CD4-positive, alpha-beta T cell (primary cell): ENCODE measurements at regions not wholly inside any gene's neighbourhood (a gene's known extent, or its start where the extent isn't known, plus 50 kb on each side); places are given as distances from the start of the nearest gene placed in this dataset.

Experiments
- ATAC-seq: fragments of 200-7000 bp; cut with Tn5 transposase; one replicate; pipeline ENCODE4 v1.10.0; 2022; ENCODE audit warnings: mild to moderate bottlenecking; ENCODE audit not compliant: poor library complexity
- CTCF ChIA-PET: fragments of 350-600 bp; sonication (Branson Sonifier 250); formaldehyde crosslinking; loops from one replicate; lab custom pipeline; 2021; ENCODE audit warnings: antibody characterized with exemption, inconsistent platforms; lab: Charles Lee
- POLR2A ChIA-PET: fragments of 350-600 bp; sonication (Branson Sonifier 250); formaldehyde crosslinking; loops from one replicate; lab custom pipeline; 2021; ENCODE audit warnings: antibody characterized with exemption, inconsistent platforms; lab: Charles Lee
- DNase-seq, 14 experiments: peaks; one replicate each; pipeline ENCODE4 v3.0.0-alpha.2; 2013 to 2020; ENCODE audit warnings: mixed read lengths in 2 of 14
- H3K27ac ChIP-seq, 2 donors: one replicate each; pipeline versions ENCODE4 v1.5.1 to v1.7.0; 2013; ENCODE audit warnings: low read length in 2 of 2, low read depth in 1 of 2, mild to moderate bottlenecking in 1 of 2
- H3K27me3 ChIP-seq, 2 experiments: 1 replicate in 1 of 2; 2 replicates in 1 of 2; pipeline versions ENCODE4 v1.6.1 to v1.7.0; 2013; ENCODE audit warnings: low read length in 2 of 2, control low read depth in 1 of 2, mild to moderate bottlenecking in 1 of 2, moderate library complexity in 1 of 2; ENCODE audit not compliant: insufficient read depth in 2 of 2, control insufficient read depth in 1 of 2
- H3K36me3 ChIP-seq: one replicate; pipeline ENCODE4 v1.6.1; 2013; ENCODE audit warnings: low read length, control low read depth; ENCODE audit not compliant: insufficient read depth
- H3K4me1 ChIP-seq: one replicate; pipeline ENCODE4 v1.6.1; 2013; ENCODE audit warnings: low read length, control low read depth; ENCODE audit not compliant: insufficient read depth
- H3K4me3 ChIP-seq: one replicate; pipeline ENCODE4 v1.5.1; 2013; ENCODE audit warnings: mild to moderate bottlenecking, low read length, moderate library complexity
- H3K9me3 ChIP-seq, 2 experiments: 1 replicate in 1 of 2; 2 replicates in 1 of 2; pipeline versions ENCODE4 v1.6.1 to v1.7.0; 2013; ENCODE audit warnings: low read length in 2 of 2, mild to moderate bottlenecking in 2 of 2, control low read depth in 1 of 2, moderate library complexity in 1 of 2; ENCODE audit not compliant: control insufficient read depth in 1 of 2, insufficient read depth in 1 of 2
- H3K27ac Mint-ChIP-seq: one replicate; pipeline ENCODE4 v1.8.0; 2020; ENCODE audit warnings: mixed read lengths
- H3K27me3 Mint-ChIP-seq: one replicate; pipeline ENCODE4 v1.8.0; 2021; ENCODE audit warnings: mixed read lengths
- H3K36me3 Mint-ChIP-seq: one replicate; pipeline ENCODE4 v1.8.0; 2021; ENCODE audit warnings: low read depth, mixed read lengths
- H3K4me1 Mint-ChIP-seq: one replicate; pipeline ENCODE4 v1.8.0; 2021; ENCODE audit warnings: low read depth, mixed read lengths
- H3K4me3 Mint-ChIP-seq: one replicate; pipeline ENCODE4 v1.8.0; 2020; ENCODE audit warnings: mild to moderate bottlenecking, mixed read lengths
- H3K9me3 Mint-ChIP-seq: one replicate; pipeline ENCODE4 v1.8.0; 2020; ENCODE audit warnings: mixed read lengths
- intact Hi-C, 2 experiments: fragments of 100-400 bp; cut with DNase I in 1 of 2; cut with micrococcal nuclease in 1 of 2; formaldehyde crosslinking; loops; one replicate each; pipeline versions ENCODE4 v1.15.1 to v1.9.0; 2023 to 2025; cut with DNase I, micrococcal nuclease
- TF ChIP-seq, protein P1 (sequence below): fragments of 200-600 bp; IDR thresholded peaks from one replicate; pipeline ENCODE4 v1.8.0; 2022; ENCODE audit warnings: antibody characterized with exemption, mild to moderate bottlenecking

GRCh38 chr19:27752530-27753184, 1460.3 kb downstream of the UQCRFS1 start:
- Histone ChIP-seq H3K36me3 (no peaks in the 10 kb centered on the region), H3K27me3 (no peaks in the 10 kb centered on the region), H3K27ac (no peak overlapping the region), H3K4me3 (no peak overlapping the region), H3K9me3 (no peaks in the 10 kb centered on the region), H3K4me1 (no peaks in the 10 kb centered on the region)
- no peak overlapping the region for H3K4me3 Mint-ChIP-seq
- intact Hi-C loops, result no loop called here
- ChIA-PET CTCF (no interaction called here), POLR2A (no interaction called here)
- H3K4me1 Mint-ChIP-seq, result no peaks in the 10 kb centered on the region
- peaks cover 31% of the 10 kb centered on the region for H3K9me3 Mint-ChIP-seq
- ATAC-seq (no peak), DNase-seq (no peak)
- TF ChIP-seq, protein P1, sequence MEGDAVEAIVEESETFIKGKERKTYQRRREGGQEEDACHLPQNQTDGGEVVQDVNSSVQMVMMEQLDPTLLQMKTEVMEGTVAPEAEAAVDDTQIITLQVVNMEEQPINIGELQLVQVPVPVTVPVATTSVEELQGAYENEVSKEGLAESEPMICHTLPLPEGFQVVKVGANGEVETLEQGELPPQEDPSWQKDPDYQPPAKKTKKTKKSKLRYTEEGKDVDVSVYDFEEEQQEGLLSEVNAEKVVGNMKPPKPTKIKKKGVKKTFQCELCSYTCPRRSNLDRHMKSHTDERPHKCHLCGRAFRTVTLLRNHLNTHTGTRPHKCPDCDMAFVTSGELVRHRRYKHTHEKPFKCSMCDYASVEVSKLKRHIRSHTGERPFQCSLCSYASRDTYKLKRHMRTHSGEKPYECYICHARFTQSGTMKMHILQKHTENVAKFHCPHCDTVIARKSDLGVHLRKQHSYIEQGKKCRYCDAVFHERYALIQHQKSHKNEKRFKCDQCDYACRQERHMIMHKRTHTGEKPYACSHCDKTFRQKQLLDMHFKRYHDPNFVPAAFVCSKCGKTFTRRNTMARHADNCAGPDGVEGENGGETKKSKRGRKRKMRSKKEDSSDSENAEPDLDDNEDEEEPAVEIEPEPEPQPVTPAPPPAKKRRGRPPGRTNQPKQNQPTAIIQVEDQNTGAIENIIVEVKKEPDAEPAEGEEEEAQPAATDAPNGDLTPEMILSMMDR, result no peak
- H3K27ac Mint-ChIP-seq, result no peak overlapping the region
- no peaks in the 10 kb centered on the region for H3K27me3 Mint-ChIP-seq
- peaks cover 25% of the 10 kb centered on the region for H3K36me3 Mint-ChIP-seq

DNA sequence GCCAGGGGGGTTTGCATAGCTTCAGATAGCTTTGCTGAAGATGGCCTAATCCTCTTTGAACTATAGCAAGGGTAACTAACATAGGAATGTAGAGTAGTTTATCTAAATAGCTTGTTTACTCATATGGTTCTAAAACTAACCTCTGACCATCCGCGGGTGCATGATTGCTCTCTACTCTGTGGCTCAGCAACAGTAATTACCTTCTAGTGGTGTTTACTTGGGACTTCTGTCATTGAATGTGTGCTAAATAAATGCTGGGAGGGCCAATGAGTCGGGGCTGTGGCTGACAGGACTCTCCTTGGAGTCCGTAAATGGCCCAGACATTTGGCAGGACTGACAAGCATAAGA, 1461.9 kb downstream of the UQCRFS1 start:
- TF ChIP-seq, protein P1, result no peak
- CTCF ChIA-PET, result no interaction called here
- H3K27ac ChIP-seq, result no peak overlapping the region
- no peaks in the 10 kb centered on the region for H3K27me3 ChIP-seq
- Mint-ChIP-seq H3K27me3 (no peaks in the 10 kb centered on the region), H3K4me1 (no peaks in the 10 kb centered on the region), H3K4me3 (no peak overlapping the region), H3K27ac (no peak overlapping the region), H3K9me3 (peaks cover 24% of the 10 kb centered on the region), H3K36me3 (peaks cover 25% of the 10 kb centered on the region)
- H3K36me3 ChIP-seq, result no peaks in the 10 kb centered on the region
- no peak for DNase-seq
- no peaks in the 10 kb centered on the region for H3K4me1 ChIP-seq
- intact Hi-C loops, result no loop called here
- POLR2A ChIA-PET, result no interaction called here
- no peak for ATAC-seq
- no peak overlapping the region for H3K4me3 ChIP-seq
- H3K9me3 ChIP-seq, result peaks cover 0 to 9% of the 10 kb centered on the region in 2 experiments

GRCh38 chr19:27750391-27751043, 1462.4 kb downstream of the UQCRFS1 start:
- Histone ChIP-seq H3K36me3 (no peaks in the 10 kb centered on the region), H3K4me1 (no peaks in the 10 kb centered on the region), H3K4me3 (no peak overlapping the region), H3K27me3 (no peaks in the 10 kb centered on the region), H3K27ac (no peak overlapping the region), H3K9me3 (peaks cover 0 to 9% of the 10 kb centered on the region in 2 experiments)
- ATAC-seq, result no peak
- Mint-ChIP-seq H3K4me3 (no peak overlapping the region), H3K27me3 (no peaks in the 10 kb centered on the region), H3K9me3 (peaks cover 23% of the 10 kb centered on the region), H3K27ac (no peak overlapping the region), H3K36me3 (peaks cover 26% of the 10 kb centered on the region), H3K4me1 (no peaks in the 10 kb centered on the region)
- intact Hi-C loops, result no loop called here
- TF ChIP-seq, protein P1, result no peak
- no peak for DNase-seq
- ChIA-PET CTCF (no interaction called here), POLR2A (no interaction called here)
